ENCODE measurements at regions not wholly inside any gene's neighbourhood (a gene's known extent, or its start where the extent isn't known, plus 50 kb on each side); places are given as distances from the start of the nearest gene placed in this dataset.

DNA sequence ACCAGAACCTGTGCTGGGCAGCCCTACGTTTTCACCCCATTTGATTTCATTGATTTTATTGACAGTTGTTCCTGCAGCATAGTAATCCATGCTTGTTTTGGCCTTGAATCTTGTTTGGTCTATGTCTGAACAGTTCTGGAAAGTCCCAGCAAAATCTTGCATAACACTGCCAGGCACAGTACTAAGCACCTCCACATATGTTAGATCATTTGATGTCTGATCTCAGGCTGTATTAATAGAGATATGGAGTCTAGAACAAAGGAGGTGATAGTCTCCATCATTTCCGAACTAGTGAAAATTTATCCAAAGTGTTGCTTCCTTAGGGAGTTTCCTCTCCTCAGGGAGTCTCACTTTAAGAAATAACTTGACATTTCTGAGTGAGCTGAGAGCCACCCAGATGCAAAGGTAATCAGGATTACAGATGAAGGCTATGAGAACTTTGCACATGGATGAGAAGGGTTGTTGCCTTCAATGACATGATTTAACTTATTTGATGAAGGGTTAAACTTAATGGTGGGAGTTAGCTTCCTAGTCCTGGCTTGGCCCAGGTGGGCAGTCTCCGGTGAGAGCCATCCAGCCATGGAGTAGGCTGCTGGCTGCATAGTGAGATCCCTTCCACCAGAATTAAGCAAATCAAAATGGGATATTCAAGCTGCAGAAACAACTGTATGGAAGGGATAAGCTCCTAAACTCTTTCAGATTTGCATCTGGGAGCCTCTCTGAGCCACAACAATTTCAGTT, 173.8 kb upstream of the MVB12B start:
- no peak for DNase-seq (ENCODE audit: low read depth, low spot score)

DNA sequence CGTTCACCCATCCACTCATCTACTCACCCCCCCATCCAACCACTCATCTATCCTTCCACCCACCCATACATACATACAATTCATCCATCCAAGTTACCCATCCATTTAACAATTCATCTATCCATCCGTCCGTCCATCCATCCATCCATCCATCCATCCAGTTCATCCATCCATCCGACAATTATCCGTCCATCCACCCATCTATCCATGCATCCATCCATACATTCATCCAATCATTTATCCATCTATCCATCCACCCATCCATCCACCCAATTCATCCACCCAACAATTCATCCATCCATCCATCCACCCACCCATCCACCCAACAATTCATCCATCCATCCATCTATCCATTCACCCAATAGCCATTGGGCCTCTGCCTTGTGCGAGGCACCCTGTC, 173.2 kb upstream of the MVB12B start:
- DNase-seq (ENCODE audit: low read depth, low spot score) = no peak

DNA sequence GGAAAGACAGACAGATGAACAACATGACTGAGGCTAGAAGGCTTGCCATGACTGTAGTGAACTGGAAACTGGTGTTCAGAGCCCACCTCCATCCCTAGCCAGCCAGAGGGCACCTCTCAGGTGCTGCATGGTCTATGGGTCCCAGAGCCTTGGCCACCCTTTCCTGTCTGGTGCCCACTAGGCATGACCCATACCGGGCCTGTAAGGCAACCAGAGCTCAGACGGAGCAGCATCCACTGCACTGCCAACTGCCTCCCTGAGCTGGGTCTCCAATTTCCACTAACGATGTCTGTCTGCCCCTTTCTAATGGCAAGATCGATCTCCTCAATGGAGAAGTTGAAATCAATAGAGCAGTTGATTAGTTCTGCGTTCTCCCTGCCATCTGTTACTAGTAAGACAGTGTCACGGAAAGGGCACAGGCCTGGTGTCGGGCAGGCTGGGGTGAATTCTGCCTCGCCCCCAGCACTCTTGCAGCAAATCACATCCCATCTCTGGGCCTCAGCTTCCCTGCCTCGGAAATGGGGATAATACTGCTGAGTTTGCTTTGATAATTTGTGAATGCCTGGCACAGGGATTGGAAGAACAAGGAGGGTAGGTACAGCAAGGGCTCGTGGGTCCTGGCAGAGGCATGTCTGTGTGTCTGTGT, 172.3 kb upstream of the MVB12B start:
- DNase-seq (ENCODE audit: low read depth, low spot score) = no peak

DNA sequence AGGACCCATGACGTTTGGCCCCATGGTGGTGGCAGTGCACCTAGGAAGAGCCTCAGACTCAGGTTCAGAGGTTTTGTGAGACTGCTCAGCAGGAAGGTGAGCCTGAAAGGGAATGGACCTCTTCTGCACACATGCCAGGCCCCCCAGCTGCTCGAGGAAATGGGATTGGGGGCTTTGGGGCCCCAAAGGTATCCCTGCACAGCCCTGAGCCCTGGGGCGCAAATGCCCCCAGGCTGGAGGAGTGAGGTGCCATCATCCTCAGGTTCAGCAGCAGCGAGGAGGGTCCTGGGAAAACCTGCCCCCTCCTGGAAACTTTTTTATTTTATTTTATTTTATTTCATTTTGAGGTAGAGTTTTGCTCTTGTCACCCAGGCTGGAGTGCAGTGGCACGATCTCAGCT, 171.8 kb upstream of the MVB12B start:
- DNase-seq (ENCODE audit: low read depth, low spot score) = no peak

DNA sequence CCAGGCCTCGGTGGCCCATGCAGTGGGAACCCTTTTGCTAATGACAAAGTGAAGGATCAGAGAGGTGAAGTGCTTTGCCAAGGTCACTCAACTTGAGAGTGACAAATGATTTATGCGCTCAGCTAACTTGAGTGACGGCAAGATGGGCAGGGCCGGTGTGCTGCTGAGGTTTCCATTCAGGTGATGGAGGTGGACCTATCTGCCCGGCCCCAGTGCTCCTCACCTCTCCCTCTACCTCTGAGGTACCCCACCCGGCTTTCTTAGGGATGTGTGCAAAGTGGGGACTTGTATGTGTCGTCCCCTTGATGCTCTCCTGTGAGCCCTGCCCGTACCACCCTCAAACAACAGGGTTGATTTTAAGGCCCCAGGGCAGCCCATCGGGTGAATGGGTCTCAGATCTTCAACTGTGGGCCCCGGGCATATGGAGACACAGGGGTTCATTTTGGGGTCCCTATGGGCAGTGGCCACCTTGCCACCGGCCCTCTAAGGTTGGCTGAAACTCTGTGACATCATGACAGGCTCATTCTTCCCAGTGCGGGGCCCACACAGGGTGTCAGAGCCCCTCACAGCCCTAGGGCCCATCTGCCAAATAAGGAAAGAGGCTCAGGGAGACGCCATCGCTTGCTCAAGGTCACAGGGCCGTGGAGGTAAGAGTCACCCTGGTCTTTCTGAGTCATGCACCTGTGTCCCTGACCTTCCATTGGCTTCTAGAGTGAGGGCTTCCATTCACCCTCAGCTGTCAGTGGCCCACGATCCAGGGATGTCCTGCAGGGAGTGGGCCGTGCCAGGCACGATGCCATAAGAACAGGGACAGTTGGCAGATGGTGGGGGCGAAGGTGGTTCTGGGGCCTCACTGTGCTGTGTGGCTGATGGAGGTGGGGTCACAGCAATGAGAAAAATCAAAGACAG, 170.6 kb upstream of the MVB12B start:
- no peak for DNase-seq (ENCODE audit: low read depth, low spot score)

DNA sequence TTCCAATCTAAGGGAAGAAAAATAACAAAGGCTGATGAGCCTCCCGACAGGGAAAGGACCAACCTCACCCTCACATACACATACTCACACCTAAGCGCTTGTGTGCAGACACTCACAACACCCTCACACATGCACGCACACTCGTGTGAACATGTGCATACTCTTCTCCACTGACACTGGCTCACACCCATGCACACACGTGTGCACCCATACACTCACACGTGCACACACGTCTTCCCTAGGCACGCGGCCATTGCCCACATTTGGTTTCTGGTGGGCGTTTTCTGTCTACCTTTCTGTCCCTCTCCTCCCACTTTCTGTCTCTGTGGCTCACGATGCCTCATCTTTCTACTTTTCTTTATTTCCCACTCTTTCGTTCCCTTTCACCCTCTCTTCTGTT, 169.7 kb upstream of the MVB12B start:
- DNase-seq (ENCODE audit: low read depth, low spot score) = no peak

DNA sequence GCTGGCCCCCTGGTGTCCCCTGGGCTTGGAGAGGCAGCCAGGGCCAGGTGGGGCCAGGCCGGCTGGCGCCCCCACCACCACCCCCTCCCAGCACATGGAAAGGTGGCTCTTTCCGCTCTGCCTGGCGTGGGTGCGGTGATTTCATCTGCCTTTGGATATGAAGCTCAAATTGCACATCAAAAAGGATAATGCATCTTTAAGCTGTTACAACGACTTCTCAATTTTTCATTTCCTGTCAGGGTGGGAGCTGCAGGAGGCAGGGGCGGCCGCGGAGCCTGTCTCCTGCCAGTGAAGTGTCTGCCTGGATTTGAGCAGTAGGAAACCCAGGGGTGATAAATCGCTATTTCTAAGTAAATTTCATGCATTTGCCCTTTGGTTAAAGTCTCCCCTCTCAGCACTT, 169.2 kb upstream of the MVB12B start:
- no peak for DNase-seq (ENCODE audit: low read depth, low spot score)

DNA sequence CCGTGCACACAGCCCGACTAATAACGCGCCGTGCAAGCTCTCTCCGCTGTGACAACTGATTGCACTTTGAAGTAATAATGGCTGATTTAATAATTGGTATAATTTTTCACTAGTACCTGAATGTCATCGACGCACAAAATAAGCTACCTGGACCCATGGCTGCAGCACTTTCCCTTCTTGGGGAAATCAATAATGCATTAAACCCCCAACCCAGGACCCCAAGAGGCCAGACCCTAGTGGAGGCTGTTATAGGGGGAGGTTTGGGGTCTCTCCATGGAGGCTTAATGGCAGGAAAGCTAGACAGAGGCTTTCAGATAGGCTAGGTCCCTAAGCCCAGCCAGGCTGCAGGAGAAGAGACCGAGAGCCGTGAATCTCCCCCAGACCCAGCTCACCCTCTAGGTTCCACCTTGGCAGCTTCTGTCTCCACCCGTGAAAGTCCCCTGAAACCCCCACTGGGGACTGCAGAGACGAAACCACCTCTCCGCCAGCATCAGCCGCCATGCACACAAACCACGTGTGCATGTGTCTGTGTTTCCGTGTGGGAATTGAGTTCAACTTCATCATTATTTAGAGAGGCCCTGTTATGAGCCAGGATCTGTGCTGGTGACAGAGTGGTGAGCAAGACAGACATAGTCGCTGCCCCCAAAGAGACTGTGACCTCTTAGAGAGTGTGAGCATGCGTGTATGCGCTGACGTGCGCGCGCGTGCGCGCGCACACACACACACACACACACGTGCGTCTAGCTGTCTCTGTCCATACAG, 168.6 kb upstream of the MVB12B start:
- no peak for DNase-seq (ENCODE audit: low read depth, low spot score)

DNA sequence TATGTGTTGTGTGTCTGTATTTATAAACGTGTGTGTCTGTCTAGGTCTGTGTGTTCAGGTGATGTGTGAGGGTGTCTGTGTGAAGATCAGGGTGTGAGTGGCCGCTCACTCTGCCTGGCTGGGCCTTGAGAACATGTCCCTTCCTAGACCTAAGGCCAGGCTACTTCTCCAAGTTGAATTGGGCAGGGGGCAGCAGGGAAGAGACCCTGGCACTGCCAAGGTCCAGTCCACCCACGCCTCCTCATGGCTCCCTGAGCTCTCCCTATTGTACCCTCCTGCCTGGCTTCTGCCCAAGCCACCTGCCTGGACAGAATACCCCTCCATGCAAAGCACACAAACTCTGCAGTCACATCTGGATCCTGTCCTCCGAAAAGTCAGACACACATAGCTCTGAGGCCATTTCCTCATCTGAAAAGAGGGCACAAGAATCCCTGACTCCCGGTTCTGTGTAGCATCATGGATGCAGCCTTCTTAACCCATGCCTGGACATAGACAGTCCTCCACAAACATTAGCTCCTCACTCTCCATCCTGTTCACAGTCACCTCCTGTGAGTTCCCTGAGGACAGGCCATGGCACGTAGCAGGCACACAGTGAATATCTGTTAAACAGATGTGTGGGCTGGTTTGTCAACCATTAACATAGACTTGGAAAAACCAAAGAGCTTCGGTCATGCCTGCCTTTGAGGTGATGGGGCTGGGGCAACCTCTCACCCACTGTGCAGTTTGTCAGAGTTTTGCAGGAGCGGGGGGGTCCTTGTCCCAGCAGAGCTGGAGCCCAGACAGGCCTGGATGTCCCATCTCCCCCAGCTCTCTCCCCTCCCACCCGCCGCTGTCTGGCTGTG, 167.8 kb upstream of the MVB12B start:
- no peak for DNase-seq (ENCODE audit: low read depth, low spot score)

DNA sequence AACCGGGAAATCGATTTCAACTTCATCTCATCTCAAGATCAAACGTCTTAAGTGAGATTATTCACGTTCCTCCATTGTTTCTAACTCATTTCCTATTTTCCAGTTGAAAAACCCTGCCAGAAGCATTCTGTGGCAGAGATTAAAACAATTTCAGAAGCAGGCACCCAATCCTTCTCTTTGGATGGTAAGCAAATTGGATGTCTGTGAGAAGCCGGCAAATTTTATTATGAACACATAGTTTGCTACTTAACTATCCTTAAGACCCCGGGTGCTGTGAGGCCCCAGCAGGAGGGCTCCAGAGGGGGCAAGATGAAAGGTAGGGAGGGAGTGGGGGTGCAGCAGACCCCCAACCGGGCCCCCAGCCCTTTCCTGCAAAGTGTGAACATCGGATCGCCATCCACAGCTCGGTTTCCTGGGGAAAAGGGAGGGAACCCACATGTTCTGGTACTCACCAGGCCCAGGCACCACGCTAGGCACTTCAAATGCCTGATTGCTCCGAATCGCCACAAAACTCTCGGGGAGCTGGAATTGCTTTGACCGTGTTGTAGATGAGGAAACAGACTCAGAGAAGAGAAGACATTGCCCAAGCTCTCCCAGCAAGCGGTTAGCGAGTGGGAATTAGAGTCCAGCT, 167.1 kb upstream of the MVB12B start:
- DNase-seq (ENCODE audit: low read depth, low spot score) = no peak

DNA sequence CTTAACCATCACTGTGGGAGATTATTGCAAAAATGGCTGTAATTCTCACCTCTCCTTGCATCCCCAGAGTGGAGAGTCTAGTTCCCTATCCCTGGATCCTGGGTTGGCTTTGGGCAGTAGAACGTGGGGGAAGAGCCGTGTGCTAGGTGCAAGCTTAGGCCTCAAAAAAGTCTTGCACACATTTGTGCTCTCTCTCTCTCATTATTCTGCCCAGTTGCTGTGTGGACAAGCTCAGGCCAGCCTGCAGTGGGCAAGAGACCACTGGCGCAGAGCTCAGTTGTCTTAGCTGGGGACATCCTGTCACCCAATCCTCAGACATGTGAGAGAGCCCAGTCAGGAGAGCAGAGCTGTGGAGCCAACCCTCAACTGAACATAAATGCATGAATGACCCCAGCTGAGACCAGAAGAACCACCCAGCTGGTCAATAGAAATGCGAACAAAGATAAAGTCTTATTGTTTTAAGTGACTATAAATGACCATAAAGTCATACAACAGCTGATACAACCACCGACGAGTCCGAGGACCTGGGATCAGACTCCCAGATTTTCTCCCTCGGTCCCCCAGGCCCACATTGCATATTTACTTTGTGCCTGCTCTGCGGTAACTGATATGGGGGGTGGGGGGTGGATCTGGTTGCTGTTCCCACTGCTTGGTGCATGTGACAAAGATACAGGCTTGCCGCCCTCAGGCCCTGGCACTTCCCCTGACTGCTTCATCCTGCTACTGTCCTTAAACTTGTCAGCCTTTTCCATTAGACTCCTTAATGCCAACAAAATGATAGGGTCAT, 166.4 kb upstream of the MVB12B start:
- DNase-seq (ENCODE audit: low read depth, low spot score) = no peak

DNA sequence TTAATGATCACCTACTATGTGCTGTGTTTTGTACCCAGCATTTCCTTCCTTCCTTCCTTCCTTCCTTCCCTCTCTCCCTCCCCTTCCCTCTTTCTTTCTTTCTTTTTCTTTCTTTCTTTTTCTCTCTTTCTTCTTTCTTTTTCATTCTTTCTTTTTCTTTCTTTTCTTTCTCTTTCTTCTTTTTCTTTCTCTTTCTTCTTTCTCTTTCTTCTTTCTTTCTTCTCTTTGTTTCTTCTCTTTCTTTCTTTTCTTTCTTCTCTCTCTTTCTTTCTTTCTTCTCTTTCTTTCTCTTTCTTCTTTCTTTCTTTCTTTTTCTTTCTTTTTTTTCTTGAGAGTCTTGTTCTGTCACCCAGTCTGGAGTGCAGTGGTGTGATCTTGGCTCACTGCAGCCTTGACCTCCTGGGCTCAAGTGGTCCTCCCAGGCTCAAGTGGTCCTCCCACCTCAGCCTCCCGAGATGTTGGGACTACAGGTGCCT, 165.7 kb upstream of the MVB12B start:
- no peak for DNase-seq (ENCODE audit: low read depth, low spot score)

DNA sequence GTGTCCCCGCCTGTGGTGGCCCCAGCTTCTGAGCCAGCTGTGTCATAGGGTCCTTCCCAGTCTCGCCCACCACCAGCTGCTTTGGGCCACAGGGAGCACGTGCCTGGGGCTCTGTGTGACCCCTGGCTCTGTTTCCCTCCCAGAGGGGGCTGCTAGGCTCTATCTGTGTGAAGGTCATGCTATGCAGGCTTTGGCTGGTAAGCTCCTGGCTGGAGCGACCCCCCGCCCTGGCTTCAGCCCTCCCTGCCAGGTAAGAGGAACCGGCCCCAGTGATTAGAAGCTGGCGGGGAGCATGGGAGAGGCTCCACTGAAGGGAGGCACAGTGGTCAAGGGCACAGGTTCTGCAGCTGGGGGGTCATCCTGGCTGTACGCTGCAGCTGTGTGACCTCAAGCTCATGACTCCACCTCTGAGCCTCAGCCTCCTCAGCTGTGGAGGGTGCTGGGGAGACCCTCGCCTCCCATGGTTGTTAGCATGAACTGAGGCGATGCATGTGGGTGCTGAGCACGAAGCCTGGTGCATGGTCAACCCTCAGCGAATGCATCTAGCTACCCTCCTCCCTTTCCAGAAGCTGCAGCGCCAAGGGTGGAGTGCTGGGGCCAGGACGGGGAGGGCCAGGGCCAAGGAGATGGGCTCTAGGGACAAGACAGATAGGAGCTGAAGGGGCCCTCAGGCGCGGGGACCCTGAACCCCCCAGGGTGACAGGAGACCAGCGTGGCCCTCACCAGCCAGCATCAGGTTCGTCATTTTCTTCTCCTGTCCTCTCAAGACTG, 163.8 kb upstream of the MVB12B start:
- no peak for DNase-seq (ENCODE audit: low read depth, low spot score)

DNA sequence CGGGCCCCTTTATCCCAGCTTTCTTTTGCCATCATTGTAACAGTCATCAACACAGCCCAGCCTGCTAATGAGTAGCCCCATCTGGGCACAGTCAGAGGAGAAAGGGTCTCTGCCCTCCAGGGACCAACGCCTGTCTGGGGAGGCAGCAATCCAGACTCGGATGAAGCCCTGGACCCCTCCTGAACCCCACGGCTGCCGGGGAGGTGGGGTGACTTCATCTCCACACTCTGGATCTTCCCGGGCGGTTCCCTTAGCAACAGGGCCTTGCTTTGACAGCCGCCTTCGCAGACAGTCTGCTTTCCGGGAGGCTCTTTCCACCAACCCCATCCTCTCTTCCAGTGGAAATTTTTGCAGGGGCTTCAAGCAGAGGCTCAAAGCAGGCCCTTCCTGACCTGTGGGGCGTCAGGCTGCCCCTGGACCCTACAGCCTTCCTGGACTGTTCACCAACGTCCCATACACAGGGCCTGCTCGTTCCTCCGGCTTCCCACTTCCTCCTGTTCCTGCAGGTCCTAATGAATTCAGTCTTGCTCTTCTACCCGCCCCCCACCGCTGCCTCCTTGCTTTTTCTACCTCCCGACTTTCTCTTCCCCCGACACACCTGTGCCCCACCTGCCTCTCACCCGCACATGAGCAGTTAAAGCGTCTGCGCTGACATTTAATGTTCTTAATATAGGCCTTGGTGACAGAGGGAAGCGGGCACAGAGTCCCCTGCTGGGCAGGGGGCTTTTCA, 161.7 kb upstream of the MVB12B start:
- DNase-seq (ENCODE audit: low read depth, low spot score) = no peak

DNA sequence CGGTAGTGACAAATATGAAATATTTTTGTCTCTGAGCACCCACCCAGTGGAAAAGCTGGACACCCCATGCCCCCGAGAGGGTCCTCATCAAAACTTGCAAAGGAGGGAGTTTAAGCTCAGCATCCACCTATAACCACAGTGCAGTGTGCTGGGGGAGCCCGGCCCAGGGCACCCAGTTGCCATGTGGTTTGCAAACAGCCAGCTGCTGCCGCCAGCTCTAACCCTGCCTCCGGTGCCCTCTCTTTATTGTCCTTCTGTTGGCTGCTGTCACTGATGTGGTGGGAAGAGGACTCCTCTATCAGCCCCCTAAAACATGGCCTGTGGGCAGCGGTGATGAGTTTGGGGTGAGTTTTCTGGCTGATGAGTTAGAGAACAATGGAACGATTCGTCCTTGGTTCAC, 160.9 kb upstream of the MVB12B start:
- no peak for DNase-seq (ENCODE audit: low read depth, low spot score)

DNA sequence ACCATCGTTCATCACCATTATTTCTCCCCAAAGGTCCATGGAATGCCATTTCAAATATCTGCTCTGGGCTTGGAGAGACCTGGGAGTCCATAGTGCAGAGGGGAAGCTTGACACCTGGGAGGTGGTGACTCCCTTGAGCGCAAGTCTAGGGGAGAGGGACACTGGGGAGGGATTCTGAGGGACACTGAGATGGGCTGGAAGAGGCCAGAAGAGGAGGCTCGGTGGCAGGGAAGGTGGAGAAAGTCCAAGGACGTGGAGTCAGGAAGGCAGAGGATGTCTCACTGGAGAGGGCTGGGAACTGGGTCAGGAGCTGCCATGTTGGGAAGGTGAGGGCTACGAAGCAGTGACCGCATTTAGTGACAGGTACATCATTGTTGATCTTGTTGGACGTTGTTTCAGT, 160.3 kb upstream of the MVB12B start:
- DNase-seq (ENCODE audit: low read depth, low spot score) = no peak

DNA sequence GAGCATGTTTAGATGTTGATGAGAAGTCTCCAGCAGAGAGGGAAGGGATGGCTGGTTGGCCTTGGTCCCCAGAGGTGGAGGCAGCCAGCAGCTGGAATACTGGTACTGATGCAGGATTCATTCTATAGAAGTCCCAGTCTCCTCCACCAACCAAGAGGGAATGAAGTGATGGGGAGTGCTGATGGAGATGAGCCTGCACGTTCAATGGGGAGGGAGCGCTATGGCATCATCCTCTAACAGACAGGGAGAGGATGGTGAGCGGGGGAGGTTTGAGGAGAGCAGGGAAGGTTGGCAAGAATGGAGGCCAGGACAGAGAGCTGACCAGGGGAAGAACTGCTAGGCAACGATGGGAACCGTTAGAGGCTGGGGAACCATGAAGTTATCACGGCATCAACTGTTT, 159.8 kb upstream of the MVB12B start:
- DNase-seq (ENCODE audit: low read depth, low spot score) = no peak

DNA sequence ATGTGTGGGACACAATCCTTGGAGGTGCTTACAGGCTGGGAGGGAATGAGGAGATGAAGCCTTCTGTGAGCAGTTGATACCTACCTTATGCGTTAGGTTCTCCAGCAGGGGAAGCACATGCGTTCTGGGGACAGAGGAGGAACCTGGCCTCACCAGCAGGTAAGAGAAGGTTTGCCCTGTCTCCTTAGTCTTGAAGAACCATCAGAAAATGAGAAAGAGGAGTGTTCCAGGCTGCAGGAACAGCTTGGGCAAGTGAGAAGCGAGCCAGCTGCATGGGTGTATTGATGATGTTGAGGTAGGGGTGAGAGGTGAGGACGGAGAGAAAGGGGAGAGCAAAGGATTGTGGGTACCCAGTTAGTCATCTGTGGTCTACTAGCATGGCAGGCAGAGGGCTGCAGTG, 156.9 kb upstream of the MVB12B start:
- no peak for DNase-seq (ENCODE audit: low read depth, low spot score)
